Esophagus mucosa (tissue), 1 donor: ENCODE measurements at regions not wholly inside any gene's neighbourhood (a gene's known extent, or its start where the extent isn't known, plus 50 kb on each side); places are given as distances from the start of the nearest gene placed in this dataset.
A peak's percentile ranks its signal among the peaks of the same experiment; 100 is the strongest.

ENCODE experiments used
- ATAC-seq: fragments of 200-7000 bp; cut with Tn5 transposase; one replicate; pipeline ENCODE4 v1.9.1; 2020
- donor health status: DM: yes; HTN: yes; CAD: no.

DNA sequence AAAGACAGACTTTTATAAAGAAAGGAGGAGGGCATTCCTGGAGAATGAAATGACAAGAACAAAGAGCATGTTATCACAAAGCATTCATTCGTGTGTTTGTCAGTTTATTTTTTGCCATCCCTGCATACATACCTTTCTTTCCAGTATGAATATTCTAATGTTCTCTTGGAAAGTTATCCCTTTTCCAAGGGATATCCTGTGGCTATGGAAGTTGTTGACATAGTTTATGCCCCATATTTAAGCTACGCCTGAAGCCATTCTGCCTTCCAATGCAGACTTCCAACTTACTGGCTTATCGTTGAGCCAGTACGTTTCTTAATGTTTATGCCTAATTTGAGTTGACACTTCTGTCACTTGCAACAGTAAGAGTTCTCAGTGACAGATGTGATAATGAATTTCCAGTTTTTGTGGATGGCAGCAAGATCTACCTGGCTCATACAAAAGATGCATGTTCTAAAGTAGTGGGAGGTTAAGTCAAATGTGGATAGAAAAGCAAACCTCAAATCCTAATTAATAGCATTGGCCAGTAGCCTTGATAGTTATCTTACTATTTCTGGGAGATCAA is 133.3 kb upstream of the ANO3 start:
- ATAC-seq = no peak

DNA sequence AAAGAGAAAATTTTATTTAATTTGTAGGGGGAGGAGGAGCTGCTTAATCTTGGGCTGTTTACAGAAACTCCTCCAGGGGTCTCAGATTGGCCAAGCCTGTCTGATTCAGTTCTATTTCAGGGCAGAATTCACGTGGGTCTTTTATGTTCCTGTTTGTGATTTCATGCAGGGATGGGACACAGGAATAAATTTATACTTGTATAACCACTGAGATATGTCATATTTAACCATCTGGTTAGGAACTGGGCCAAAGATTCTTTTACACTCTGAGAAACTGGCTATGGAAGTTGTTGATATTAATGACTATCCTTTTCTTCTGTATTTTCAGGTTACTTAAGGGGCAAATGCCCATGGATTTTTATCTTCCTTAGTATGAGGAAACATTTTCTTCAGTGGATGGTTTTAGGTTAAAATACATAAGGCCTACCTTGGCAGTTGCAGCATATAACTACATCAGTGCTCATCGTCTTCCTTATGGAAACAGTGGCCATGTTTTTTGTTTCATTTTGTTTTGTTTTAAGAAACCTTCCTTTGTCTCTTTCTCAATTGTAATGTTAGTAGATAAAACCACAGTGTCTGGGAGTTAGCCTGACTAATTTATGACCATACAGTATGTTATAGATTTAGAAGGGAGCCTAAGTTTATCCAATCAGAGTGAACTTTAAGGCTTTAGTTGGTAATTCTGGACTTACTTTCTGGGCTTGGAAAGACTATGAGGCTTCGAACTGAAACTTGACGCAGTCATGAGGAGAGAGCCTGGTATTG is 132.4 kb upstream of the ANO3 start:
- no peak for ATAC-seq

DNA sequence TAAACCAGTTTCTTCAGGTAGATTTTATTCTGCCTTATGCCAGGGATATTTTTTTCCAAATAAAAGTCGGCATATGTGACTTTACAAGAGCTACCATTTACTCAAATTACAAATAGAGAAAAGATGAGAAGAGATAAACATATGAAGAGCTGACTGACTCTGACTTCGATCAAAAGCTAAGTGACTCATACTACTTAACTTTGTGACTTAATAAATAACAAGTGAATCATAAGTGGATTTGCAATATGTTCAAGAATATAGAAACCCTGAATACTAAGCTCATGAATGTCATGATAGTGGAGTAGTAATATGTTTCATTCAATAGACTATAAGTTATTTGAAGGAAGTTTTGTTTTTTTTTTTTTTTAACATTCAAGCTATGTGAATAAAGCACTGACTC is 130.5 kb upstream of the ANO3 start:
- no peak for ATAC-seq

DNA sequence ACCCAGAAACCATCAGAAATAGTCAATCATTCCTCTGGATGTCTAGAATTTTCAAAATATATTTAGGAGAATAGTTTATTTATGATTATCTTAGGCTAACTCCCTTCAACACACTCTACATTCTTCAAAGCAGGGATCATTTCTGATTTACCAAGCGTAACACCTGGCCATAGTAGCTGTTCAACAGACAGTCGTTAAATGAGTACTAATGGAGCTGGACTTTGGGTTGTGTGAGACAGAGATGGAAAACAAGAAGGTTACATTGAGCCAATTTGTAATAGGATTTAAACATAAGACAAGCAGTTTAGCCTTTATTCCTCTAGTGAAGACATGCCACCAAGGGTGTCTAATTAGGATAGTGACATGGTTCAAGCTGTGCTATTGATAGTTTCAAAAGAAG is 129.2 kb upstream of the ANO3 start:
- ATAC-seq = no peak

DNA sequence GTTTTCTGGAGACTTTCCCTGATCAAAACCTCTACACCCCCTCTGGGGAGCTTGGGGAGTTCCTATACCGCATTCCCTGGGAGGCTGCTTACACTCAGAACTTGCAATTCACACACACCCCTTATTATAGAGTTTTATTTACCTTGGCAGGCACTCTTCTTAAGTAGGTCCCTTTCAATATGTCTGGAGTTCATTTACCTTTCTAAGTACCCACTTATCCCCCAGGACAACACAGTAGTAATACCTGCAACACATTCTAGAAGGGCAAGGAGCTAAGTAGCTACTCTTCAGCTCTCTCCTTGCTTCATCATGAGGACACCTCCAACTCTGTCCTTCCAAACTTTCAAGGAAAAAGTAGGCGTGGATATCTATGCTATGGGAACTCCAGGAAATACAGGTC is 127.8 kb upstream of the ANO3 start:
- no peak for ATAC-seq

DNA sequence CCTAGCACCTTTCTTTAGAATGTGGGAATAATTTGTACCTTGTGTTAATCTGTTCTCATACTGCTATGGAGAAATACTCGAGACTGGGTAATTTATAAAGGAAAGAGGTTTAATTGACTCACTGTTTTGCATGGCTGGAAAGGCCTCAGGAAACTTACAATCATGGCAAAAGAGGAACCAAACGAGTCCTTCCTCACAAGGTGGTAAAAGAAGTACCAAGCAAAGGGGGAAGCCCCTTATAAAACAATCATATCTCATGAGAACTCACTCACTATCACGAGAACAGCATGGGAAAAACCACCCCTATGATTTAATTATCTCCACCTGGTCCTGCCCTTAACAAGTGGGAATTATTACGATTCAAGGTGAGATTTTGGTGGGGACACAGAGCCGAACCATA is 127.1 kb upstream of the ANO3 start:
- ATAC-seq = no peak

DNA sequence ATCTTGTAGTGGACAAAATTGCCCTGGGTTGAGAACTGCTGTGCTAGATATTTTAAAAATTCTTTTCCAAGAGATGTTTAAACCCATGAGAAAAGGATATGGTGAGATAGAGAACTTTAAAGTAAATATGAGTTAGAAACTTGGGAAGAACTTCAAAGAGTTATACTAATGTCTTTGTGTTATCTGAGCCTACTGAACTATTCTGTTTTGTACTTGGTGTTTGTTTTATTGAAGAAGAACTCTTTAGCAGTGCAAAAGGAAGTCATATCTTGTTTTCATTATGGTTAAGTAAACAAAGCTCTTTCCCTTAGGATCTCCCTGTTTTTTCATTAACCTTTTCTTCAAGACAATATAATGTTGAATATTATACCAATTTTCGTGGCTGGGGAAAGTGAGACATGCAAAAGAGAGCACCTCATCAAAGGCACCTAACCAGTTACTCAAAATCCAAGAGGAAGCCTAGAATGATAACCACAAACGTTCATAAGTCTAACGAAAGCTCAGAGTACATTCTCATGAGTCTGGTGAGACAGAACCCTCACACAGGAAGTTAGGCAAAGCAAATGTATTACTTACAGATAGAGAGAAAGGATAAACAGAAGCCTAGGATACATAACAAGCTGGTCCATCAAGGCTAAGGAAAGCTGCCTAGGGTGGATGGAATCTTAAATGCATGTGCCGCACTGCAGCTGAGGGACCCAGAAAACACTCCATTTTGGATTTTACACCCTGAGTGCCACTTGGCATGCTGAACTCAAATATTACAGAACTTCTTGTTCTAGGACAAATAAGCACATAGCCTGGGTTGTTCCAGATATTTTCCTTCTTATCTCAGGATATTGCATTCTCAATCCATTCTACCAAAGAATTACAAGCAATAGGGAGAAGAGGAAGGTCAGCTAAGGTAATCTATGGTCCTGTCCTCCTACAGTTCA is 112.5 kb upstream of the ANO3 start:
- ATAC-seq = no peak

DNA sequence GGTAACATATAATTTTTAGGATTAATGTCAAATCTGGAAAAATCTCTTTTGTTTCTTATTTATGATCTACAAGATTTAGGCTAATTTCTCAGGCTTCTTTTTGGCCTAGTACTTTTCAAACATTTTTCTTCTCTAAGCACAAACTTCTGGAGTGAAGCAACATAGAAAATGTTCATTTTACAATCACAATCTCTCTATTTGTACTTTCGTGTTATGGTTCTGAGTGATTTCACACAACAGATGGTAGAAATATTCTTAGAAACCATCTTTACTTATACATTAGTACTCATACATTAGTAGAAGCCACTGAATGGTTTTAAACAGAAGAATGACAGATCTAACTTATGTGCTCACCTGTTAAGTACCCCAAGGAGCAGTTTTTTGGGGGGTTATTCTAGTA is 106.3 kb upstream of the ANO3 start:
- no peak for ATAC-seq

DNA sequence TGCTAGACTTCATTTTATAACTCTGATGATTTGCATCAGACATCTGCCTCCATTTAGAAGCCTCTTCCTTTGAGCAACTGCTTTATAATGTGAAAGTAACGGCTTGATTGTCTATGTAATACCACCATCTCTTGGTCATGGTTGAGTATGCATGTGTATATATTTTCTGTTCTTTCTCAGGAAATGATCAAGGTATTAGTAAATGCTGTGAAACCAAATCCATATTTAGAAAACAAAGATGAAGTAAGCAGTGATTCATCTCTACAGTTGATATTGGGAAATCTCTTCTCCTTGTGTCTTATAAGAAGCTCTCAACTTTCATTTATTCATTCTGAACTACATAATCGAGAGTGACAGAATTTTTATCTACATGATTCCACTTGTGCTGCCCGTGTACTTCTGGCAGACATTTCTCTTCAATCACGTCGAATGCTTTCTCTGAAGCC is 104.6 kb upstream of the ANO3 start:
- ATAC-seq = peak; percentile 80

DNA sequence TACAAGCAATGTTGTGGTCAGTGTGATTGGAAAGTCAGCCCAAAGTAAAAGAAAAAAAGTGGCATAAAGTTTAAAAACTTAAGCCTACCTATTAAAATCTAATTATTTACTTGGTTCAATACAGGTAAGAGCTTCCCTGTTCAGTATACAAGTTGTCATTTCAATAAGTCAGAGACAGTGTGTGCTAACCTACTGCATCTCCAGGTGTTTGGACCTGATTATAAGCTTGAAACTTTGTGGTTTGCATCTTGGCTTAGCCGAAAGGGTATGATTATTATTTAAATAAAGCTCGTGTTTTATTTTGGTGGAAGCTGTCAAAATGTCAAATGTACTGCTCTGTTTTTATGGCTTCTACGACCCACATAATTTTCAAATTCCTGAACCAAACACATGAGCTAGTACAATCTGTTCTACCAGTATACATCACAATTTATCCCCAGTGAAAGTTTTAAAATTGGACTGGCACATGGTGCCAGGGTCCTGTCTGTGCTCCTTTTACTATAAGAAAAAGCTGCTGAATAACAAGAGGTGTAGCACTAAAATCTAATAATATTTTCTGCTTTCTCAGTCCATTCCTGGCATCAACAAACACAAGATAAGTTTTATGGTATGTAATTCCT is 103.9 kb upstream of the ANO3 start:
- ATAC-seq = no peak

DNA sequence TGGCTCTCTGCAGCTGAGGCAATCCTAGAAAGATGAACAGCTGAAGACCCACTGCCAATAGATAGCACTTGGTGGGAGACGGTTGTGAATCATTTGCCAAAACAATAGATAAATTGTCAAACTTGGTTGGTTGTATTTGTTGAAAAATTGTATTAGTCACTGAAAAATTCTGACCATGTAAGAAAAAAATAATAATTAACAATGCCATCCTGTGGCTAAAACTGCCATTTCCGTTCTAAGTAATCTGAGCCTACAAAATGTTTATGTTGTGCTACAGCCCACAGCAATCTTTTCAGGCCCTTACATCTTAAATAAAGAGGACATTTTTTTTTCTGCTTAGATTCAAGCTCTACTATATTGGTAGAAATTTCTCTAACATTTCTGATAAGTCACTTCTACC is 103.2 kb upstream of the ANO3 start:
- no peak for ATAC-seq

DNA sequence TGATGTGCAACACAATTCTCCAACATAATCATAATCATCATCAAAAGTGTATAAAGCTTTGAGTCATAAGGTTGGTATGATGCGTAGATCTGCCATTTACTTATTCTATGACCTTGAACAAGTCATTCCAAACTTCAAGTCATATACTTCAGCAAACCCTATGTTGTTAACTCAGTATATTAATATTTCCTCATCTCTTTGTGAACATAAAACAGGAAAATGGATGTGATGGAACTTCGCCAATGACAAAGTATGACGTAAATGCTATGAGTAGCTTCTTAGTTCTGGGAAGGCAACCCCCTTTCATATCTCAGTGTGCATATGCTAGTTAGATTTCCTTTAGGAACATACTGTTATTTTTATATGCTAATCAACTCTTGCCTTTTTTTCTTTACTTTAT is 102.7 kb upstream of the ANO3 start:
- peak; percentile 14 for ATAC-seq

DNA sequence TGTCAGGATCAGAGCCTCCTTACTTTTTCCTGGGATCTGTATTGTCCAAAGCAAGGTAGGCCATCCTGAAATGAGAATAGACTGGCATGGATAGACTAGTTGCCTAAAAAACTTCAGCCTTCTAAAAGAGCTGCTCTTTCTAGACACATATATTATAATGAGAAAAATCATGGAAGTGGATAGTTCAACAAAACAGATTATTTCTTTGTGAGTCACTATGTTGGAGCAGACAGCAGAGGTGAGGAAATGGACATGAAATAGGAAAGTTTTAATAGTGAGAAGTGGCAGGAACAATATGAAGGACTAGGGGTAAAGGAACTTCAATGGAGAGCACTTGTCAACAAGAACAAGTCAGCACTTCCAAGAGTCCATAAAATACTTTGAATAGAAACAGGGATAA is 101.9 kb upstream of the ANO3 start:
- ATAC-seq = no peak

DNA sequence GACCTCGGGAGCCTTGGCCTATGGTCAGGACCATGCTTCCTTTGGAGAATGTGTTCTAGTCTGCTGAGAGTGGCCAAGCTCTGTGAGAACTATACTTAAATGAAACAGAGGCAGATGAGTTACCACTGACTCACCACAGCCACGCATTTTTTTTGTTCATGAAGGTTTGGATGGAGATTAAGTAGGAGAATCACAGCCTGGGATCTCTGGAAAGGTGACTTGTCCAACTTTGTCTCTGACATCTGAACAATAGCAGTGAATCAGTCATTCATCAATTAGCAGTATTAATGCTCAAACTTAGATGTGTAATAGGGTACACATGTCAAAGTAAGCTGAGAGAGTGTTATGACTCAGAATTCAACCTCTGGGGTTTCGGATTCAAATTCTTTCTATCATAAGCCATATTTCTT is 100.7 kb upstream of the ANO3 start:
- ATAC-seq = peak; percentile 93

DNA sequence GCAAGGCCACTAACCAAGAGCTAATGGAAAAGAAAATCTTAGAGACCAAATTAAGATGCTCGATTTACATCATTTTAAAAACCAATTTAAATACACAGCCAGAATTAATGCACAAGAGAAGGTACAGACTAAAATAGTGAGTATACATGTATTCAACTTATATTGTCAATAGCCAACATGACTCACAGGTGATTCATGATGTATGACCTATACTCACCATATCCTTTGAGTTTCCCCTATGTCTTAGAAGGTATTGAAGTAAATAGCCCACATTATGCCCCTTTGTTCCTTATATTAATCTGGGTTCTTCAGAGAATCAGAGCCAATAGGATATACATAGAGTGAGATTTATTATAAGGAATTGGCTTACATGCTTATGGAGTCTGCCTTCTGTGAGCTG is 97.5 kb upstream of the ANO3 start:
- peak; percentile 79 for ATAC-seq

DNA sequence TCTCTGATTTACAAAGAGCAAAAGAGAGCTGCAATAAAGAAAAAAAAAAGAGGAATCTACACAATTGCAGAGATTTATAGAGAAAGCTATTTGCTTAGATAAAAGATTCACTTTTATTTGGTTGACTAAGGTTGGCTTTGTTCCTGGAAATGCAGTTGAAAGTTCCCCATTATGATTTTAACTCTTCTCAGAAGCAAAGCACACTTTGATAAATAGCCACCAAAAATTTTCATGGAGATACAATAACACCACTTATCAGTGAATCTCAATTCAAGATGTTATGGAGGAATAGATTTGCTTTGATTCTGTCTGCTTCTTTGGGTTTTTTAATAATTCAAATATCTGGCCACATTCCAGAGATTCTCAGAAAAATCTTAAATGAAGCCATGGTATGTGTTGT is 88.5 kb upstream of the ANO3 start:
- ATAC-seq = no peak

DNA sequence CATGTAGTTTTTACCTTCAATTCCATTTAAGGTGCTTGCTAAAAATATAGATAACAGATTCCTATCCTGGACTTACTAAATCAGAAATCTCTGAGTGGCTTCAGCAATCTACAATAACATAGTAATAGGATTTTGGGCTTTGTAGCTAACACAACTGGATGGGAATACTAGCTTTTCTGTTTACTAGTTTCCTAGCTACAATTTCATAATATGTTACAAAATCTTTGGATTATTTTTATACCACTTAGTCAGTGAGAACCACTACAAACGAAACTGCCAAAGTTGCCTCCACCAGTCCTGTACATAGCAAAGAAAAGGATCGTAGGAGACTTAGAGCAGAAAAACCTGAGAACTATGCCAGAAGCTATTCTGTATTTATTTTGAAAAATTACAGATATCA is 87.7 kb upstream of the ANO3 start:
- no peak for ATAC-seq

DNA sequence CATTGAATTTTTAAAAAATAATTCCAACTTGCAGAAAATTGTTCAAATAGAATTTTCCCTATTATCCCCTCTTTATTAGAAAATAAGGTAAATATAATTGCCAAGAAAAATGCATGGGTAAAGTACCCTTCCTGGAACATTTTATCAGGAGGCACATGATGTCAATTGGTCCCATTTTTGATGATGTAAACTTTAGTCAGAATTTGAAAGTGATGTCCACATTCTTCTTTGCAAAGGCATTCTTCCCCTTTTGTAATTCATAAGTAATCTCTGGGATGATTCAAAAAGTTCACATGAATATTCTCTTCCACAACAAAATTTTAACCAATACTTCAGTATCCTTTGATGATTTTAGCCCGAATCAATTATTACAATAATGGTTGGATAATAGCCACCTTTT is 86.9 kb upstream of the ANO3 start:
- ATAC-seq = no peak

DNA sequence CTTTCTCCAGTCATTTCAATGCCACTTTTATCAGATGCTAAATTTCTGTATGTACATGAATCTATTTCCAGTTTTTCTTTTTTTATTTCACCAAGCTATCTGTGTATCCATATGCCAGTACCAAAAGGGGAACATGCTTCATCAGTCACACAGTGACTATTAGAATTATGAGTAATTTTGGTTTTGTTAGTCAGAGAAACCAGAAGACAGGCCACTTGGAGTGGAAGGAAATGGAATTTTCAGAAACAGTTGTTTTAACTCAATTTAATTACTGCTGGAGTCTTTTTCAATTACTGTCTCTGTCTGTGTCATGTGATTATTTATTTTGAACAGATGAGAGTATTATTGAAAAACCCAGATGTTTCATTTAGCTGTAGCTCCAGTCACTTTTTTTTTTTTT is 84.6 kb upstream of the ANO3 start:
- ATAC-seq = no peak

DNA sequence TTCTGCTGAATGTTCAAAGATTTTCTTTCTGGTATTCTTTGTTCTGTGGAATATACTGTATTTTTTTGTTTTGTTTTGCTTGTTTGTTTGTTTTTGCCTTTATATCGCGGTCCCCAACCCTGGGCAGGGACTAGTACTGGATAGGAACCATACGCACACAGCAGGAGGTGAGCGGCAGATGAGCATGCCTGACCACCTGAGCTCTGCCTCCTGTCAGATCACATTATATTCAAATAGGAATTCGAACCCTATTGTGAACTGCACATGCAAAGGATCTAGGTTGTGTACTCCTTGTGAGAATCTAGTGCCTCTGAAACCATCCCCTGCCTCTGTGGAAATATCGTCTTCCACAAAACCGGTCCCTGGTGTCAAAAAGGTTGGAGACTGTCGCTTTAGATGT is 83.3 kb upstream of the ANO3 start:
- ATAC-seq = no peak

DNA sequence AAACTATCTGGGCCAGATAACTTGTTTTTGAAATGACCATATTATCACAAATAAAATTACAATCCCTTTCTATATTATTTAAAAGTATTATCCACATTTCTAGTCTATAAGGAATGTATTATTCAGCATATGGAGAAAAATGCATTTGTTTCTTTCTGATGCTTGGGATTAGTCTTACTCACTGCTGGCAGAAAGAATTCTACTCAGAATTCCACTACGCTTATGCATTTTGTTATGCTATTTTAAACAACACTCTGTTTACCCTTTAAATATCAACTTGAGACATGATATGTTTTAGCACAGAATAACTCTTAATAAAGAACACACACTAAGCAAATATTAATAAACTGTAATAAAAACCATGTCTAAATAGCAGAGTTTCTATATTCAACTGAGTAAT is 77.6 kb upstream of the ANO3 start:
- no peak for ATAC-seq

DNA sequence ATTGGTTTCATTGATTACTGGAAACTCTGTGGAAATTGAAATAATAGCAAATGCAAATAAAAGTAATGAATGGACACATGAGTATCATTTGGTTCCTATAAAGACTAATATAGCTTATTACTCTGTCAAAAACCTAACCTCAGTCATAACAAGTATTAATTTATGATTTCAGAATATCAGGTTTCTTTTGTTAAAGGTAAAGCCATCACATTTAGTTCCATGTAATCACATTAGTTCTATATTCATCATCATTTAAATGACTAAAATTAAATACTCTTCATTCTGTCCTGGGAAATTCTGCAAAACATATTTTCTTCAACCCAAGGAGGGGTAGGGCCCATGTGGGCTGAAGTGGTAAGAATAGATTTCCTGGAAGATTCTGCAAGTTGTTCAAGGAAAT is 68.2 kb upstream of the ANO3 start:
- ATAC-seq = no peak

DNA sequence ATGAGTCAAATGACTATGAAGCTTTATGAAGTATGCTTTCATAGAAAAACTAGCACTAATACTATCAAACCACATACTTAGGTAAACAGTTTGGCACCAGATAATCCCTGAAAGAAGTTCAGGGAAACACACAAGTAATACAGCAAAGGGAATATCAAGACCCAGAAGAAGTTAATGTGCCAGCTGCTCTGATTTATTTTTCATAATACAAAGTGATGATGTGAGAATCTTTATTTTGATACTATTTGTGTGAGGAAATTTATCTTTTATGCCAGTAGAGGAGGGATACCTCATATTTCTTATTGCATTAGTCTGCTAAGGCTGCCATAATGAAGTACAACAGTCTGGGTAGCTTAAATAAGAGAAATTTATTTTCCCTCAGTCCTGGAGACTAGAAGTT is 67.7 kb upstream of the ANO3 start:
- no peak for ATAC-seq
